HL-60 (cell line): ENCODE measurements at regions not wholly inside any gene's neighbourhood (a gene's known extent, or its start where the extent isn't known, plus 50 kb on each side); places are given as distances from the start of the nearest gene placed in this dataset.

Source experiments
- DNase-seq, 2 experiments: peaks; one replicate each; pipeline ENCODE4 v3.0.0-alpha.2; 2010 to 2020; ENCODE audit warnings: low read depth in 1 of 2, low spot score in 1 of 2
- H3K27ac ChIP-seq: fragments of 250-450 bp; sonication (Bioruptor Pico); replicated peaks from 2 replicates; pipeline ENCODE4 v1.5.1; 2020; ENCODE audit warnings: mild to moderate bottlenecking, moderate library complexity
- H3K27me3 ChIP-seq: fragments of 250-450 bp; sonication (Bioruptor Pico); 2 replicates; pipeline ENCODE4 v1.5.1; 2021; ENCODE audit warnings: mild to moderate bottlenecking, moderate library complexity; ENCODE audit not compliant: insufficient read depth, poor library complexity, severe bottlenecking
- H3K4me3 ChIP-seq: replicated peaks from 2 replicates; pipeline ENCODE4 v1.5.1; 2011; ENCODE audit warnings: mild to moderate bottlenecking, control low read depth, low read length; ENCODE audit not compliant: insufficient read depth
- CTCF ChIP-seq: IDR thresholded peaks from one replicate; pipeline ENCODE4 v1.5.1; 2011; ENCODE audit warnings: low read length, control low read depth, inconsistent platforms; ENCODE audit not compliant: insufficient read depth
- GABPA ChIP-seq: IDR thresholded peaks from 2 replicates; pipeline ENCODE4 v1.6.1; 2012; ENCODE audit warnings: low read depth
- POLR2AphosphoS5 ChIP-seq: IDR thresholded peaks from 2 replicates; pipeline ENCODE4 v1.6.1; 2012; ENCODE audit warnings: low read depth
- SPI1 ChIP-seq: IDR thresholded peaks from 2 replicates; pipeline ENCODE4 v1.6.1; 2012; ENCODE audit warnings: low read depth, mild to moderate bottlenecking, borderline replicate concordance
- TF ChIP-seq, protein P1 (sequence below): IDR thresholded peaks from 2 replicates; pipeline ENCODE4 v1.6.1; 2012; ENCODE audit warnings: low read depth; ENCODE audit not compliant: insufficient replicate concordance

- H3K27me3 ChIP-seq: no peaks in the 10 kb centered on the region
- TF ChIP-seq SPI1 (no peak), POLR2AphosphoS5 (no peak), GABPA (no peak), CTCF (no peak)
- TF ChIP-seq, protein P1, sequence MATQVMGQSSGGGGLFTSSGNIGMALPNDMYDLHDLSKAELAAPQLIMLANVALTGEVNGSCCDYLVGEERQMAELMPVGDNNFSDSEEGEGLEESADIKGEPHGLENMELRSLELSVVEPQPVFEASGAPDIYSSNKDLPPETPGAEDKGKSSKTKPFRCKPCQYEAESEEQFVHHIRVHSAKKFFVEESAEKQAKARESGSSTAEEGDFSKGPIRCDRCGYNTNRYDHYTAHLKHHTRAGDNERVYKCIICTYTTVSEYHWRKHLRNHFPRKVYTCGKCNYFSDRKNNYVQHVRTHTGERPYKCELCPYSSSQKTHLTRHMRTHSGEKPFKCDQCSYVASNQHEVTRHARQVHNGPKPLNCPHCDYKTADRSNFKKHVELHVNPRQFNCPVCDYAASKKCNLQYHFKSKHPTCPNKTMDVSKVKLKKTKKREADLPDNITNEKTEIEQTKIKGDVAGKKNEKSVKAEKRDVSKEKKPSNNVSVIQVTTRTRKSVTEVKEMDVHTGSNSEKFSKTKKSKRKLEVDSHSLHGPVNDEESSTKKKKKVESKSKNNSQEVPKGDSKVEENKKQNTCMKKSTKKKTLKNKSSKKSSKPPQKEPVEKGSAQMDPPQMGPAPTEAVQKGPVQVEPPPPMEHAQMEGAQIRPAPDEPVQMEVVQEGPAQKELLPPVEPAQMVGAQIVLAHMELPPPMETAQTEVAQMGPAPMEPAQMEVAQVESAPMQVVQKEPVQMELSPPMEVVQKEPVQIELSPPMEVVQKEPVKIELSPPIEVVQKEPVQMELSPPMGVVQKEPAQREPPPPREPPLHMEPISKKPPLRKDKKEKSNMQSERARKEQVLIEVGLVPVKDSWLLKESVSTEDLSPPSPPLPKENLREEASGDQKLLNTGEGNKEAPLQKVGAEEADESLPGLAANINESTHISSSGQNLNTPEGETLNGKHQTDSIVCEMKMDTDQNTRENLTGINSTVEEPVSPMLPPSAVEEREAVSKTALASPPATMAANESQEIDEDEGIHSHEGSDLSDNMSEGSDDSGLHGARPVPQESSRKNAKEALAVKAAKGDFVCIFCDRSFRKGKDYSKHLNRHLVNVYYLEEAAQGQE: no peak
- no peak overlapping the region for H3K4me3 ChIP-seq
- H3K27ac ChIP-seq: peak overlapping the region; percentile 81
- DNase-seq: no peak
Observed at GRCh38 chr4:123553733-123554637, 157.4 kb downstream of the SPRY1 start.

DNA sequence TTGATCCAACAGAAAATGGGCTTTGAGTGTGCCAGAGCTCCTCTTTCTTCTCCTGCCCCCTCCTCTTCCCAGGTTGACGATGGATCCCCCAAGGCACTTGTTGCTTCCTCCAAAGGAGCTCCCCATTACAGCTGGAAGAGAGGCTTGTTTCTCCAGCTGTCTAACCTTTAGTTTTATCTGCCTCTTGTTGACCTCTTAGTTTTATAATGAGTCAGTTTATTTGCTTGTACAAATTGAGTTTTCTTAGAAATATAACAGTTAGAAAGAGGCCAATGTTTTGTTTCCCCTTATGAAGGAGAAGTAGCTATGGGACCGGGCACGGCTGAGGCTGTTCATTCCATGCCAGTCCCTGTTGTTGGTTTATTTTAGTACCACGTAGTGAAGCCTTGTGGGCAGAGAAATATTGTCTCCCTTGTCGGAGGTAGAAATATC is 158.2 kb downstream of the SPRY1 start:
- Histone ChIP-seq H3K27ac (peak overlapping the region; percentile 81), H3K4me3 (no peak overlapping the region), H3K27me3 (no peaks in the 10 kb centered on the region)
- TF ChIP-seq SPI1: no peak
- DNase-seq: peak in 1 of 2 experiments; percentile 42

DNA sequence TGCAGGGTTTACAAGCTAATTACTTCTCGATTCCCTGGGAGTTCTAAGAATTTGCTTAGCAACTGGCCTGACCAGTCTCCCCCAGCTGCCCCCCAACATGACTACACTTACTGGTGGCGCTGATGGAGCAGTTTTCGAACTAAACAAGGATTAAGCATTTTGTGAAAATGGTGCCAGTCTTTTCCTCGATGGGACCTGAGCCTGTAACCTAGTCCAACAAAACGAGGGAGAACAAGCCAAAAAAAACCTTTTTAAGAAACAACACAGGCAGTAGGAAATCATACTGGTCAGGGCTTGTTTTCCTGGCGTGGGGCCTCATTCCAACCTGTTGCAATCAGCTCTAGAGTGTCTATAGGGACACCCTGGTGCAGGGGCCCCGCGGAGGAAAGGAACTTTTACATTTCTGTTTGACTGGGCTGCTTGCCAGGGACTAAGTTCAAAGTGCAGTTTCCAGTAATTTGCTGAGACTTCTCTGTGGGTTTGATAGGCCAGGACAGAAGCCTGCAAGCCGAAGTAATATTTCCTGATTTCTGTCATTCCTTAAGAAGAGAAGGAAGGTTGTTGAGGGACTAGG is 158.7 kb downstream of the SPRY1 start:
- H3K27ac ChIP-seq: peak overlapping the region; percentile 81
- TF ChIP-seq SPI1 (no peak), CTCF (no peak), GABPA (no peak), POLR2AphosphoS5 (peak; percentile 47; the same call in 1 of the 2 replicates)
- TF ChIP-seq, protein P1: no peak
- peak; percentile 25 to 87 for DNase-seq

GRCh38 chr4:123555807-123556273 is 159.2 kb downstream of the SPRY1 start:
- DNase-seq: no peak
- TF ChIP-seq POLR2AphosphoS5: no peak
- TF ChIP-seq, protein P1: no peak
- TF ChIP-seq CTCF: no peak
- TF ChIP-seq SPI1: no peak
- TF ChIP-seq GABPA: no peak
- H3K27me3 ChIP-seq: no peaks in the 10 kb centered on the region
- no peak overlapping the region for H3K4me3 ChIP-seq
- H3K27ac ChIP-seq: peak overlapping the region; percentile 81

More for the DNA sequence above, 158.7 kb downstream of the SPRY1 start:
- Histone ChIP-seq H3K4me3 (no peak overlapping the region), H3K27me3 (no peaks in the 10 kb centered on the region)
